ENCODE measurements at regions not wholly inside any gene's neighbourhood (a gene's known extent, or its start where the extent isn't known, plus 50 kb on each side); places are given as distances from the start of the nearest gene placed in this dataset.
"Not testable (repeated sequence)": the region's sequence is repeated elsewhere in the genome, so short reads cannot be mapped to it uniquely, and the experiment has no call there.

DNA sequence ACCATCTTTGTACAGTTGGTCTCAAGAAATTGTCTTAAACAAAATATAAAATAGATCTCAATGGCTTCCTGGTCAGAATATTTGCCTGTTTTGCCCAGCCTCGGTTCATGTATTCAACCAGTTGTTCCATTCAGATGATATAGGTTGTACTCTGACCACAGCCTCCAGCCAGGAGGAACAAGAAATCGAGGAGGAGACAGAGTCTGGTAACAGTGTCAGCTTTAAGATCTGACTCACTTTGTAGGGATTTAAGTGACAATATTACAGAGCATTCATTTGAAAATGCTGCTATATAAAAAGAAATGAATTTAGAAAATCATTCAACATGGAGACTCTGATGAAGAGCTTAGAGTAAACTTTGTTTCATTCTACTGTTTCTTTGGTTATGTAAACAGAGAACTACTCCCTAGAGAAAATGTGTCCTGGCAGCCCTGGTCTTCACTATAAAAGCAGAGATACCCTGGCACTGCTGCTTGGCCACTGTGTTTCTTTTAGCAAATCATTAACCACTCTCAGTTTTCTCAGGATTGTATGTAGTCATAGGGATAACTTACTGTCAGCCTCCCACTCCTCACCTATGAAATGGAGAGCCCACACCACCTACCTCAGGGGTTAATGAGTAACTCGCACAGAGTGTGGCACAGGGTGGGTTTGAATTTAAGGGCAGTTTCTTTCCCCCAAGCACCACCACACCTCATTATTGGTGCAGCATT is 53.5 kb downstream of the PAGE2 start:
- DNase-seq, result no peak

DNA sequence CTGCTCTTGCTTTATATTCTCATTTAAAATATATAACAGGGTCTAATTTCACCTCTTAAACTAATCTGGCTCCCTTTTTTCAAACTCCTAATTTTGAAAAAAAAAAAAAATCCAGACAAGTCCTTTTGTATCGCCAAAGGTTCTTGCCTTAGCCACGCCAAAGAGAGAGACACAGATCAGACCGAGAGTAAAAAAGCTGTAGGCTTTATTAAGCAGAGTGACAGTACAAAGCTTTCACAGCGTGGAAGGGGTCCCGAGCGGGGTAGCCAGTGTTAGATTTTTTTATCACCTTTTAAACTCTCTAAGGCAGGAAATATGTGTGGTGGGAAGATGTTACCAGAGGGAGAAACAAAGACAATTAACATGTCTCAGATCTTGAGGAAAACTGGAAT is 54.1 kb downstream of the PAGE2 start:
- no peak for DNase-seq

DNA sequence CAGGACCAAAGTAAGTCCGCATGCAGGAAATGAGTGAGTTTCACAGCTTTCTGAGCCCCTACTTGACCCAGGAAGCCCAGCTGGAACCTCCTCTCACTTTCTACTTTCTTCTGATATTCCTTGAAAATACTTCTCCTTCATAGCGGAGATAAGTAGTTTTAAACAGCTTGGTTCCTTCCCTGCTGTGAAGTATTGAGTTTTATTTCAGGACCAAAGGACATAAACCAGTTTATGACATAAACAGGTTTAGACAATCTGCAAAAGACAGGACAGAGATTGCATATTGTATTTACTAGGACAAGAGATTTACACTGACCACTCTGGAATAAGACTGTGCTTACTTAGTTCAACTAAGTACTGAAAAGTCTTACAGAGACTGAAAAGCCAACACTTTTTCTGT is 54.8 kb downstream of the PAGE2 start:
- no peak for DNase-seq

DNA sequence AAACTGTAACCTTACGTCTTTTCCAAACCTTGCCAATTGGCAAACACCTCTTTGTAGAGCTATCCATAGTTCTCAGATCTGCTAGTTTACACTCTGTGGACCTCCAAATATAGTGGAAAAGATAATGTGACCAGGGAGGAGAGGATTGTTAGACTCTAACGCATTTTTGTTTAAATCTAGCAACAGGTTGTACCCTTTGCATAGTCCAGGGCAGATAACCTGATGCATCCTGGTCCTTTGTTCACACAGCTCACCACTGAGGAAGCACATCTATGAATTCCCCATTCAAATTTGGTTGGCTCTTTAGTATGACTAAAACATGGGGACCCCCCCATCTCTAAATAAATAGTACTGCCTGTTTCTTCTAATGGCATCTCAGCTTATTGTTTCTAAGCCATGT is 55.9 kb downstream of the PAGE2 start:
- DNase-seq, result no peak

DNA sequence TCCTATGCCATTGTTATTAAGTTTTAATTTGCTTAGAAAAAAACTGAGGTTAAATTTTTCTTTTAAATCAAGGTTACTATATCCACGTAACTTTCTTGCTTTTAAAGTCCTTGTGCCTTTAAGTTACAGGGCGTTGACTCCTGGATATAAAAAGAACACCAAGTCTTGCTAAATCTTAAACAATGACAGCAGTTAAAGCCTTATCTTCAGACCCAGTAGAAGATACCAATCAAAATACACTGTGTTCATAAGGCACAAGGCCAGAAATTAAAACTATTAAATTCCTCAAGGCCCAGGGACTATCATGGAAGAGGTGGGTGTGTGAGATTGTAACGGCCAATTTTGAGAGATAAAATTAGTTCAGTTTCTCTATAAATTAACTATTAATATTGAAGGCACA is 60.4 kb downstream of the PAGE2 start:
- no peak for DNase-seq

DNA sequence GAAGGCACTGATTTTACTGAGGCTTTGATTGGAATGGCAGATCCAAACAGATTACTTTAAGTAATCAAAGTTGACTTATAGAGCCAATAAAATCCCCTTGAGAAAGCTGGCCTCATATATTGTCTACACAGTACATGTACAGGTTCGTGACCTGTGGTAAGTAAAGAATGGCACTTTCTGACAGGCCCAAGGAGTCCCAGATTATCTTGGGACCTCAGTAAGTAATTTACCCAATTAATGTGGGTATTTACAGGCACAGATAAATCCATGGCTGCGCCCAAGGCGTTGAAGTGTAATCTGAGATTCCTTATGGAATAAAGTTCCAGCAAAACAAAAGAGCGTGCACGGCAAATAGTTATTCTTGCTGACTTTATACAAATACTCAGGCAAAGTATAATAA is 62.4 kb downstream of the PAGE2 start:
- no peak for DNase-seq

DNA sequence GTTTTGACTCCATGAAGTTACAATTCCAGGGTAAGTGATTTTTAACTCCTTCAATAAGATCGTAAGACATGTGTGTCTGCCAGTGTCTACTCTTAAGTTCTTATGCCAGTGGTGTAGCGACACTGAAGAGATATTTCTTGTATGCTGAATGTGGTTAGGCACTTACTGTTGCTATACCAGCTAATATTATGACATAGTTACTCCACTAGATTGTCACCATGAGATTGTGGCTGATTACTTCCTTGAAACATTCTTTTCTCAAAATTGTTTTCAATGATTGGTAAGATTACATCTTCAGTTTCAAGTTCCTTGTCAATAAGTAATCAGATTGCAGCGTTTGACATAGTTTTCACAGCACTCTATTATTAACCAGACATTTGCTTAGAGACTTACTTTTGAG is 60.6 kb upstream of the PAGE5 start:
- DNase-seq, result no peak

DNA sequence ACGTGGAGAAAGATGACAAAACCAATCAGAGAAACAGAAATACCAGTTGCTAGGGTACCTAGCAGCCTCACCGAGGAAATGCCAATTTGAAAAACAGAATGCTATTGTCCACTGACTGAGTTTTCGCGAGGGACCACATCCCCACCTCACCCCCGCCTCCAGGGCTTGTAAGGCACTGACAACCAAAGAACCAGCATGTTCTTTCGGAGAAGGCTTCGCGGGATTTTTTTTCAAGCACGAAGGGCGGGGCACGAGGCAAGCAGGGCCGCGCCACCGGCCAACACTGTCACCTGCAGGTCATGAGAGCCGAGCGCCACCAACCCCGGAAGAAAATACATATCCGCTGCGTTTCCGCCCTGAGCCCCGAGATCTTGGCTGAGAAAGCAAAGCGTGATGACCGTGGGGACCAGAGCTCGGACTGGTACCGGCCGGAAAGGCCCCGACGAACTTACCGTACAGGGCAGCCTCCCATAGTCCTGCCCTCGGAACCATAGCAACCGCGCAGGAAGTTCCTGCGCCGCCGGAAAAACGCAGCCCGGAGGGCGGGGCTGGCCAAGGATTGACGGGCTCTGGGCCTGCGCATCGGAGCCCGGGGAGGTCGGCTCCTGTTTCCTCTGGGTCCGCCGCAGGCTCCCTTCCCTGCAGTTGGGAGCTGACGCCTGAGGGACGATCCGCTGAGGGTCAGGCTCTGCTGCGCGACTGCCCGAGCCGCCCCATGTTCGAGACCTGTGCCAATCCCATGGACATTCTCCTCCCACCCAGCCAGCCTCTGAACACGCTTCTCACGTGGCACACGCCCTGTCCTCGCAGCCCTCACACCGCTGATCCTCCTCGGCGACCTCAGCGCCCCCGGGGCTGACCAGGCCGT is 59.2 kb upstream of the PAGE5 start:
- peak; percentile 38 to 95 (median 82) for DNase-seq

DNA sequence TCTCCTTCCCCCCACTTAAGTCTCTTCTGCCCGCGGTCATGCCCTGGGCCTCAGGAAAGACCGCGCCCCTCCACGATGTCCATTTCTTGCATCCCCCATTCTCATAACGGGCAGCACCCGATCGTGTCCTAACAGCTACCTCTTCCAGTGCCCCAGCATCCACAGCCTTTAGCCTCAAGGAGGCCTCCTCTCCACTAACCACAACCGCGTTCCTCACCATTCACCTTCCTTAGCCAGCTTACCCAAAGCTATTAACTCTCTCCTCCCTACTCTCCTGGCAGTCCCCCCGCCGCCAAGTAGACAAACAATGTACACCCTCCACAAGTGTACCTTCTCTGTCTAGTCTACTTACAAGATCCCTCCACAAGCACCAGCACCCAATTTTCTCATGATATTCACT is 58.6 kb upstream of the PAGE5 start:
- DNase-seq, result peak in 4 of 51 donors; percentile 3 to 38 (median 16)

DNA sequence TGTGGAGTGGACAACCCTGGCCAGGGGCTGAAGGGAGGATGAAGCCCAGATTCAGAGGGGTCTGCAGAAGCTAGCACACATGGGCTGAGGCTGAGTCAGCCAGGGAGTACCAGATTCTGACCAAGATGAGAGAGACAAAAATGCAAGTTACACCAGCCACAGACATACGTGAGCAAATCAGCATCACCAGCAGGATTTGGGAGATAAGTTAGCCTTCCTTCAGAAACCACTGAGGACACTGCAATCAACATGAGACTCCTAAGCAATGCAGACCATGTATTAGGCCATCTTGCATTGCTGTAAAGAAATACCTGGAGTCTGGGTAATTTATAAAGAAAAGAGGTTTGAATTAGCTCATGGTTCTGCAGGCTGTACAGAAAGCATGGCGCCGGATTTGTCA is 57.0 kb upstream of the PAGE5 start:
- DNase-seq, result no peak

DNA sequence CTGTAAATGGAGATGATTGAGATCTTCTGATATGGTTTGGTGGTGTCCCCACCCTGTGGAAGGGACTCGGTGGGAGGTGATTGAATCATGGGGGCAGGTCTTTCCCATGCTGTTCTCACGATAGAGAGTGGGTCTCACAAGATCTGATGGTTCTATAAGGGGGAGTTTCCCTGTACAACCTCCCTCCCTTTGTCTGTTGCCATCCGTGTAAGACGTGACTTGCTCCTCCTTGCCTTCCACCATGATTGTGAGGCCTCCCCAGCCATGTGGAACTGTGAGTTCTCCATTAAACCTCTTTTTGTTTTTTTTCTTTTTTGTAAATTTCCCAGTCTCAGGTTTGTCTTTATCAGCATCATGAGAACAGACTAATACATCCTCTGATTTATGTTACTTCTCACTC is 55.1 kb upstream of the PAGE5 start:
- not testable (repeated sequence) for DNase-seq

DNA sequence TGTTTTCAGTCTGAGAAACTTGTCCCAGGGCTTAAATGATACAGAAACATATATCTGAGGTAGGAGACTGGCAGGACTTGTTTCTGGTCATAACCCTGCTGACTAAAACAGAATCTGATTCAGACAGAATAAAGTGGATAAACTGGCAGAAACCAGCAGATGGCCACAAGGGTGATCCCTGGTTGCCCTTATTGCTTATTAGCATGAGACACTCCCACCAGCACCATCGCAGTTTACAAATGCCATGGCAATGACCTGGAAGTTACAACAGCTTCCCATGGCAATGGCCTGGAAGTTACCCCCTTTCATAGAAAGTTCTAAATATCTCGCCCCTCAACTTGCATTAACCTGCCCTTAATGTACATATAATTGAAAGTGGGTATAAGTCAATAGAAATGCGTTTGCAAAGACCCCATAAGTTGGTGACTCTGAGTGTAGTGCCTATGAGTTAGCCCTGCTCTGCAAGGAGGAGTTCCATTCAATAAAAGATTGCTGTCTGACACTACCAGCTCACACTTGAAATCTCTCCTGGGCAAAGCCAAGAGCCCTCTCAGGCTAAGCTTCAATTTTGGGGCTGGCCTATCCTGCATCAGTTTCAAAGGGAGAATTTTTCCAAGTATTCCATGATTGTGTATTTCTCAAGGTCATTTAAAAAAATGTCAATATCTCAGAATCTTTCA is 52.9 kb upstream of the PAGE5 start:
- DNase-seq, result no peak

DNA sequence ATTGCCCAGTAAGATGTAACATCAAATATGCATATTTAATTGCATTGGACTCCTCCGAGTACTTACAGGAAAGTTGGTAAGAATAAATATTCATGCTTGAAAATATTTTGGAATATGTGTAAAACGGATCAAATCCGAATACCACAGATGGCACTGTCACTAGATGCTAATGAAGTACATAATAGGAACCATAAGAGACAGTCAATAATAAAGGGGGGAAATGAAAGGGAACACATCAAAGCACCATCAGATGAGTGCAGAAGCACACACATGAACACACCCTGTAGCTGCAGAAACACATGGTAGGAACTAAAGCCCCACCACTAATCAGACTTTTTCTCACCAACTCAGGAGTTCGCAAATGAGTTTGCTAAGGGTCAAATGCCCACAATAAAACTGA is 52.2 kb upstream of the PAGE5 start:
- no peak for DNase-seq

DNA sequence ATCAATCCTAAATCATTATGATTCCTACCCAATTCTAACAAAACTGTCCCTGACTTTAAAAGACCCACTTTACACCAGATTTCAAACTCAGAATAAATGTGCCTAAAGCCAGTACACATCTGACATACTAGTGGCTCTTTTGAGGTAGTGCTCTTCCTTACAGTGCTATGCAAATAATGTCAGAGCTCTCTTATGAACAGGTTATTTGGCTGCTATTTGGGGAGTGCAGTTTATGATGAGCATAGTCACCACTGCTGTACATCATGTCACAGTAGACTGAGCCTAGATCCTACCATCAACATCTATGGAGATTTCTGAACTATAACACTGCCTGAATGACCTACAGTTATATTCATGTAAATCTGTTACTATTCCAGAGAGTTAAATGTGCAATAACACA is 50.4 kb upstream of the PAGE5 start:
- no peak for DNase-seq
